ENCODE measurements at regions not wholly inside any gene's neighbourhood (a gene's known extent, or its start where the extent isn't known, plus 50 kb on each side); places are given as distances from the start of the nearest gene placed in this dataset.
"Not testable (repeated sequence)": the region's sequence is repeated elsewhere in the genome, so short reads cannot be mapped to it uniquely, and the experiment has no call there.

DNA sequence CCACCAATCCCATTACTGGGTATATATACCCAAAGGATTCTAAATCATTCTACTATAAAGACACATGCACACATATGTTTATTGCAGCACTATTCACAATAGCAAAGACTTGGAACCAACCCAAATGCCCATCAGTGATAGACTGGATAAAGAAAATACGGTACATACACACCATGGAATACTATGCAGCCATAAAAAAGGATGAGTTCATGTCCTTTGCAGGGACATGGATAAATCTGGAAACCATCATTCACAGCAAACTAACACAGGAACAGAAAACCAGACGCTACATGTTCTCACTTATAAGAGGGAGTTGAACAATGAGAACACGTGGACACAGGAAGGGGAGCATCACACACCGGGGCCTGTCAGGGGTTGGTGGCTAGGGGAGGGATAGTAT is 154.3 kb downstream of the TPBG start:
- not testable (repeated sequence) for FAIRE-seq

DNA sequence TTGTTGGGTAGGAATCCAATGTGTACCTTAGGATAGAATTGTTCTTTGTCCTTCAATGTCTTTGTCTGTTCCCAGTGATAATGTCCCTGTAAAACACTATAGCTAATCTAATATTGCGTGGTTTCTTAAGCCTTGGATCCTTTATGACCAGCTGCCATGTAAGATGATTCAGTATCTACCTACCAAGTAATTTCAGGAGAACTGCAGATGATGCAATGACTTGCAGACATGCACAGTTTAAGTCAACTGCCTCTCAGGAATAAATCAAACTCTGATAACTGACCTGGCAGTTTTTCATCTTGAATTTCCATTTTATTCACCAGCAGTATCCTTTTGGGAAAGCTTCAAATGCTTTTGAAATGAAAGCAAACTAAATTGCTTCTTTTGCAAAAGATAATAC is 157.8 kb downstream of the TPBG start:
- no peak for FAIRE-seq

GRCh38 chr6:82521861-82522260 is 158.2 kb downstream of the TPBG start:
- no peak for FAIRE-seq

- FAIRE-seq, result no peak
Measured at GRCh38 chr6:82524031-82524430, 160.4 kb downstream of the TPBG start.

GRCh38 chr6:82525775-82526495 is 162.3 kb downstream of the TPBG start:
- FAIRE-seq, result no peak

DNA sequence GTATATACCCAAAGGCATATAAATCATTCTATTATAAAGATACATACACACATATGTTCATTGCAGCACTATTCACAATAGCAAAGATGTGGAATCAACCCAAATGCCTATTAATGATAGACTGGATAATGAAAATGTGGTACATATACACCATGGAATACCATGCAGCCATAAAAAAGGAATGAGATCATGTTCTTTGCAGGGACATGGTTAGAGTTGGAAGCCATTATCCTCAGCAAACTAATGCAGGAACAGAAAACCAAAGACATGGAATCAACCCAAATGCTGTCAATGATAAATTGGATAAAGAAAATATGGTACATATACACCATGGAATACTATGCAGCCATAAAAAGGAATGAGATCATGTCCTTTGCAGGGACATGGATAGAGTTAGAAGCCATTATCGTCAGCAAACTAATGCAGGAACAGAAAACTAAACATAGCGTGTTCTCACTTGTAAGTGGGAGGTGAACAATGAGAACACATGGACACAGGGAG is 166.4 kb downstream of the TPBG start:
- not testable (repeated sequence) for FAIRE-seq

DNA sequence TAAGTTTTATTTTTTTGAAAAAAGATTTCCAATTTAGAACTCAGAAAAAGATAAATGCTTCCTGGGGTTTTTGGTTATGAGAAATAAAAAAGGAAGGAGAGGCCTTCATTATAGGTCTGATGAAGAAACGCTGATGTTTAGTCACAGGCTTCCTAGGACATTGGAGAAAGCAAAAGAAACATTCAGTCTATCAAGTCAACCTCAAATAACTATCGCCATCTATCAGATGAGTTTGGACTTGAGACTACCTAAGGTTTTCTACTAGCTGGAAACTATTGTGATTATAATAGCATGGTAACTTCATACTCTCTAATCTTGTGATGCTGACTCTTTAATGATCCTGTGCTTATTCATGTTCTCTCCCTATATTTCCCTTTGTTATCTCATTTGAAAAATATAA is 171.3 kb downstream of the TPBG start:
- no peak for FAIRE-seq

- FAIRE-seq, result not testable (repeated sequence)
Measured at GRCh38 chr6:82549480-82549879, 185.9 kb downstream of the TPBG start.

- not testable (repeated sequence) for FAIRE-seq
Measured at GRCh38 chr6:82551311-82551710, 187.7 kb downstream of the TPBG start.

DNA sequence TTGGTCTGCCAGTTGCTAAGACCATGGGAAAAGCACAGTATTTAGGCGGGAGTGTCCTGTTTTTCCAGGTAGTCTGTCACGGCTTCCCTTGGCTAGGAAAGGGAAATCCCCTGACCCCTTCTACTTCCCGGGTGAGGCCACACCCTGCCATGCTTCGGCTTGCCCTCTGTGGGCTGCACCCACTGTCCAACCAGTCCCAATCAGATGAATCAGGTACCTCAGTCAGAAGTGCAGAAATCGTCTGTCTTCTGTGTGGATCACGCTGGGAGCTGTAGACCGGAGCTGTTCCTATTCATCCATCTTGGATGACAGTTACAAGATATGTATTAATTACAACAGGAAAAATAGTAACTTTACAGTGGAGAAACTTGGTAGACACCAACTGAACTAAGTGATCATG is 188.2 kb downstream of the TPBG start:
- FAIRE-seq, result no peak

DNA sequence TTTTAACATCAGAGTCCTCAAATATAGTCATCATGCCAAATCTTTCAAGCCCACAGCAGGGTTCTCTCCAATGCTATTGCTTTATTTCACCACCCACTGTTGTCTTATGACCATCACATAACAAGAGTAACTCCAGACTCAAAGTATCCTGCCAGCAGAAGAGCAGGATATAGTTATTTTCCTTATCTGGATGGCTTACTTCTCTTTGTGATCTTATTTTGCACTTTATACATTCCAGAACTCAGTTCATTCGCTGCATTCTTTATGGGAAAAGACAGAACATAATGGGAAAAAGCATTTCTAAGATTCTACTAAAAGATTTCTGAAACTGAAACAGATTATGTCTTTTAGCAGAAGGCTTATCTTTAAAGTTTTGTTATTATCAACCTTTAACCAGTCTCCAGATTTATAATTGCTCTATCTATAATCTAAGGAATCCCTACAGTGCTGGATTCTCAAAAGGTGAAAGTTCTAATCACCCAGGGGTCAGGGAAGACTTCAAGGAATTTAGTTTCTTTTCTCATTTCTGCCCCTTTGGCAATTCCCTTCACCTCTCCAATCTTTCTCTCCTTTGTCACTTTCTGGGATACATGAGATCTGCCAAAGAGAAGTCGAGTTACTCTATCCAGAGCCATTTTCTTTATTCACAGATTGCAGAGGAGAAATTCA is 190.4 kb downstream of the TPBG start:
- no peak for FAIRE-seq

DNA sequence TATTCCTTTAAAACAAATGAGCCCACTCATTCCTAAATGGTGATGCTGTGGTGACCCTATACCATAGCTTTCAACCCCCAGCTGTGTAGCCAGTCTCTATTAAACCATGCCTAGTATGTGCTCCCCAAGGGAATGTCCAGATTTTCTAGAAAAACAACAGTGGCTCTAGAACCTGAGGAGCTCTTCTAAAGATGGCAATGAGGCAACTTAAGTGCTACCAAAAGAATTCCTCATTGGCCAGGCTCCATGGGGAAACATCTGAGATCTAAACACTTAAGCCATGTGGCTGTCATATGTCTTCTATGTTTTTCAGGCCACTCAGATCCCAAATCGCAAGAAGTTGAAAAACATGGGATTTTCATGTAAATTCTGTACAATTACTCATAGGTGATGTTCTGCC is 191.0 kb downstream of the TPBG start:
- FAIRE-seq, result no peak

GRCh38 chr6:82555801-82556200 is 192.2 kb downstream of the TPBG start:
- no peak for FAIRE-seq

DNA sequence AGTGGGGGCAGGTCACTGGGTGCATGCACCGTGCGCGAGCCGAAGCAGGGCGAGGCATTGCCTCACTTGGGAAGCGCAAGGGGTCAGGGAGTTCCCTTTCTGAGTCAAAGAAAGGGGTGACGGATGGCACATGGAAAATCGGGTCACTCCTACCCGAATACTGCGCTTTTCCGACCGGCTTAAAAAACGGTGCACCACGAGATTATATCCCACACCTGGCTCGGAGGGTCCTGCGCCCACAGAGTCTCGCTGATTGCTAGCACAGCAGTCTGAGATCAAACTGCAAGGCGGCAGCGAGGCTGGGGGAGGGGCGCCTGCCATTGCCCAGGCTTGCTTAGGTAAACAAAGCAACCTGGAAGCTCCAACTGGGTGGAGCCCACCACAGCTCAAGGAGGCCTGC is 194.9 kb downstream of the TPBG start:
- not testable (repeated sequence) for FAIRE-seq

DNA sequence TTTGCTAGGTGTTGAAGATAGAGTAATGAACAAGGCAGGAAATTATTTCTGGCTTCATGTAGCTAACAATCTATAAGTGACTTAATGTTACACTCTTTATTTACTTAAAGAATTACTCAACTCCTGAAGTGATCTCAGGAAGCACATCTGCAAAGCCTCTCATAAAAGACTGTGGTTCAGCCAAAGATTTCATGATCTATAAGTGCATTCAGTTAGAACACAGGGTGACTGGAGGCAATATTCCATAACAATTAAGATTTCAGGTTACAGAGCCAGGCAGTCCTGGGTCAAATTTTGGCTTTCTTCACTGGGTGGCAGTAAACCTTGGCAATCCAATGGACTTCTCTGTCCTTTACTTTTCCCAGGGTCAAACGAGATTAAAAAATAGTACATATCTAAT is 204.0 kb downstream of the TPBG start:
- no peak for FAIRE-seq

GRCh38 chr6:82568290-82568993 is 204.8 kb downstream of the TPBG start:
- no peak for FAIRE-seq

GRCh38 chr6:82569022-82569421 is 205.4 kb downstream of the TPBG start:
- no peak for FAIRE-seq

GRCh38 chr6:82570083-82570482 is 206.5 kb downstream of the TPBG start:
- no peak for FAIRE-seq

DNA sequence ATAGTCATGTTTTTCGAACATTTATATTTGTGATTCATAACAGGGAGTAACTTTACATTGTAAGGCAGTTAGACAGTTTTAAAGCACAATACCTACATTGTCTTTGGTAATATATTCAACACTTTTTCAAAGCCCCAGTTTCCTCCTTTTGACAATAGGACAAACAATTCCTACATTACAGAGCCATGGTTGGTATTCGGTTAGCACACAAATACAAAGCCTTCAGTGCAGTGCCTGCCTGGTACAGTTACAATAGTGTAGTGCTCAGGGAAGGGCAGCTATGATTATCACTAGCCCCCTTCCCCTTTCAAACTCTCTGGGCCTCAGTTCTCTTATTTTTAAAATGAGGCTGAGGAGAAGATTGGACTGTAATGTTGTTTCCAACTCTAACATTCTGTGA is 207.8 kb downstream of the TPBG start:
- FAIRE-seq, result no peak

DNA sequence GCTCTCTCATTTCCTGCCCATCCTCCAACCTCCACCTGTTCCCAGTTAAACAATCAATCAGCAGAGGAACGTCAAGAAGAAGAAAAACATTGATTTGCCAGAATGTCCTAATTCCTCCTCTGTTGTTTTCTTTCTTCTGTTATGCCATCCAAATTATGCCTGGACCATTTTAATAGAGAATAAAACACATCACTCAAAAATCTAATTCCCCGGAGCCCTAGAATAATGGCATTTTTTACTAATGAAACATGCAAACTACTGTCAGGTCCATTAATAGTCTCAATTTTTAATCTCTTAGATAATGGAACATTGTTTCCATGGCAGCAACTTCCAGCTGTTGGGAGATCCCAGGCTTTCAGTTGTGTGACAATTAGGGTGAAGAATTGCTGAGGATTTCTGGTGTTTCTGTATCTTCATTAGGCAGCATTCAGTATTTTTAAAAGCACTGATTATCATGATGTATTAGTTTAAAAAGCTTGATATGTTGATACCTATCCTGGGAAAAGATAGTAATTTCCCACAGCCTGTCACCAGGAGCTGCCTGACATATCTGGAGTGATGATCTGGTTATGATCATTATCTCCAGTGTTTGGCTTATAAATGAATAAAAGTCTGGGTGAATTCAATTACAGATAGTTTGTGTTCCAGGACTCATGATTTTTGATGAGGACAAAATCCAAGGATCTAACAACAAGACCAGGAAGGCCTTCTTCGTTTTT is 209.8 kb downstream of the TPBG start:
- no peak for FAIRE-seq

- FAIRE-seq, result no peak
Measured at GRCh38 chr6:82576284-82576683, 212.7 kb downstream of the TPBG start.

DNA sequence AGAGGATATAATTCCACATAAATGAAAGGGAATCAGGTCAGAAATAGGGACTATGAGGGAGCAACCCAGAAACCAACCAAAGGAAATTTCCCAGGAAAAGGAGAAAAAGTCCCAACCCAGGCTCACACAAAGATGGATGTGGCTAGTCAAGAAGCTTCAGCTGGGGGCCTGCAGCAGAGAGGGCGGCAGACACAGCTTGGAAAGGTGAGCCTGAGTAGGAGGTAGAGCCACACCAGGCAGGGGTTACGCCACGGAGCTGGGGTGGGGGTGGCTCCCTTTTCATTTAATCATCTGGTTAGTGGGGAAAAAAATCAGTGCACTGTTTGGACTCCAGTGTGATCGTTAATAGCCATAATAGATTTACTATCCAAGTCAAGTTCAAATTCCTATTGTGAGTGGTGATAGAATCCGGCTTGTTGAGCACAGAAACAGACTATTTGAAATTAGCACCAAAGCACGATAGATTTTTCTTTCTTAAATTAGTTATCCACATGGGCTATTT is 220.6 kb downstream of the TPBG start:
- FAIRE-seq, result no peak

DNA sequence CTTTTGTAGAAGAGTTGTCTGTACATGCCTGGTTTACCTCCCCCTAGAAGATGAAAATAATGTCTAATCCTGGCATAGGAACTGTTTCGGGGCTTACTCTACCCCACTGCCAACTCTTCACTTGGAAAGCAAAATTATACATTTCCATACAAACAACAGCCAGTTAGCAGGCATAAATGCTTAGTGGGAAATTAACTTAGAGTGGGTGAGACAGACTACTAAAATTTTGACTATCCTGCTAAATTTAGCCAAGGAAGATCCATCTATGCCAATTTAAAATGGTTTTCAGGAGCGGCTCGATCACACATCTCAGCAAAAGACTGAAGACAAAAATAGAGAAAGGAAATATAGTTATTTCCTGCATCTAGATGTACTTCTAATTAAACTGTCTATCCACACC is 221.2 kb downstream of the TPBG start:
- FAIRE-seq, result no peak
